ENCODE measurements at regions not wholly inside any gene's neighbourhood (a gene's known extent, or its start where the extent isn't known, plus 50 kb on each side); places are given as distances from the start of the nearest gene placed in this dataset.

GRCh38 chr15:53212785-53213184, 422.6 kb upstream of the ONECUT1 start:
- TF ChIP-seq EP300 (IDR thresholded peaks at IDR 0.05) (no peak), CTCF (IDR thresholded peaks at IDR 0.05) (no peak)

All from esophagus muscularis mucosa (tissue), 3 donors.